Osteocyte (in vitro differentiated cells): ENCODE measurements at regions not wholly inside any gene's neighbourhood (a gene's known extent, or its start where the extent isn't known, plus 50 kb on each side); places are given as distances from the start of the nearest gene placed in this dataset.

Experiments used
- DNase-seq: peaks from one replicate; pipeline ENCODE4 v3.0.0; 2021; ENCODE audit warnings: mixed read lengths; ENCODE audit not compliant: unreplicated experiment; ENCODE audit errors: extremely low spot score
- H3K27ac Mint-ChIP-seq: one replicate; pipeline ENCODE4 v1.8.0; 2021; ENCODE audit warnings: mild to moderate bottlenecking, mixed read lengths; ENCODE audit not compliant: unreplicated experiment
- H3K27me3 Mint-ChIP-seq: one replicate; pipeline ENCODE4 v1.8.0; 2021; ENCODE audit warnings: mixed read lengths; ENCODE audit not compliant: unreplicated experiment
- H3K36me3 Mint-ChIP-seq: one replicate; pipeline ENCODE4 v1.8.0; 2021; ENCODE audit warnings: mixed read lengths; ENCODE audit not compliant: unreplicated experiment
- H3K4me1 Mint-ChIP-seq: one replicate; pipeline ENCODE4 v1.8.0; 2021; ENCODE audit warnings: mixed read lengths; ENCODE audit not compliant: unreplicated experiment
- H3K4me3 Mint-ChIP-seq: one replicate; pipeline ENCODE4 v1.8.0; 2021; ENCODE audit warnings: mild to moderate bottlenecking, moderate library complexity, mixed read lengths; ENCODE audit not compliant: unreplicated experiment
- H3K9me3 Mint-ChIP-seq: one replicate; pipeline ENCODE4 v1.8.0; 2021; ENCODE audit warnings: mixed read lengths; ENCODE audit not compliant: unreplicated experiment
- TF ChIP-seq, protein P1 (sequence below): fragments of 200-600 bp; sonication (generic); IDR thresholded peaks from 2 replicates; pipeline ENCODE4 v1.5.0; 2021; ENCODE audit warnings: antibody characterized with exemption, mild to moderate bottlenecking, moderate library complexity

DNA sequence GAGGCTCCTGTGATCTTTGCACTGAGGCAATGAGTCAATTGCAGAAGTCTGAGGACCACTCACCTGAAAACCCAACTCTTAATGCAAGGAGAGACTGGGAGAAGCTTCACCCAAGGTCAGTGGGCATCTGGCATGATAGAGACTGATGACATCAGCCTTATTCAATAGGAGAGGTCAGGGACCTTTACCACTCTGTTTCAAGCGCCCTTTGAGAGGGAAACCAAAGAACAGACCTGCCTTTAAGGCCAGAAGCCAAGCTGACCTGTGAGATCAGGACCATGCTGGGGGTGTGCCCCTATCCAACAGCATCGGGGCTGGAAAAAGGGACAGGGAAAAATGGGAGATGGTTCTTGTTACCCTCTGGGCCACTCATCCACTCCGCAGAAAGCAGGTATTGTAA lies 83.3 kb upstream of the FOXN3 start:
- no peak overlapping the region for H3K4me3 Mint-ChIP-seq
- peaks cover 4% of the 10 kb centered on the region for H3K36me3 Mint-ChIP-seq
- H3K27me3 Mint-ChIP-seq, result no peaks in the 10 kb centered on the region
- DNase-seq, result no peak
- TF ChIP-seq, protein P1, sequence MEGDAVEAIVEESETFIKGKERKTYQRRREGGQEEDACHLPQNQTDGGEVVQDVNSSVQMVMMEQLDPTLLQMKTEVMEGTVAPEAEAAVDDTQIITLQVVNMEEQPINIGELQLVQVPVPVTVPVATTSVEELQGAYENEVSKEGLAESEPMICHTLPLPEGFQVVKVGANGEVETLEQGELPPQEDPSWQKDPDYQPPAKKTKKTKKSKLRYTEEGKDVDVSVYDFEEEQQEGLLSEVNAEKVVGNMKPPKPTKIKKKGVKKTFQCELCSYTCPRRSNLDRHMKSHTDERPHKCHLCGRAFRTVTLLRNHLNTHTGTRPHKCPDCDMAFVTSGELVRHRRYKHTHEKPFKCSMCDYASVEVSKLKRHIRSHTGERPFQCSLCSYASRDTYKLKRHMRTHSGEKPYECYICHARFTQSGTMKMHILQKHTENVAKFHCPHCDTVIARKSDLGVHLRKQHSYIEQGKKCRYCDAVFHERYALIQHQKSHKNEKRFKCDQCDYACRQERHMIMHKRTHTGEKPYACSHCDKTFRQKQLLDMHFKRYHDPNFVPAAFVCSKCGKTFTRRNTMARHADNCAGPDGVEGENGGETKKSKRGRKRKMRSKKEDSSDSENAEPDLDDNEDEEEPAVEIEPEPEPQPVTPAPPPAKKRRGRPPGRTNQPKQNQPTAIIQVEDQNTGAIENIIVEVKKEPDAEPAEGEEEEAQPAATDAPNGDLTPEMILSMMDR, result no peak
- H3K27ac Mint-ChIP-seq, result no peak overlapping the region
- peaks cover 22% of the 10 kb centered on the region for H3K4me1 Mint-ChIP-seq
- no peaks in the 10 kb centered on the region for H3K9me3 Mint-ChIP-seq

DNA sequence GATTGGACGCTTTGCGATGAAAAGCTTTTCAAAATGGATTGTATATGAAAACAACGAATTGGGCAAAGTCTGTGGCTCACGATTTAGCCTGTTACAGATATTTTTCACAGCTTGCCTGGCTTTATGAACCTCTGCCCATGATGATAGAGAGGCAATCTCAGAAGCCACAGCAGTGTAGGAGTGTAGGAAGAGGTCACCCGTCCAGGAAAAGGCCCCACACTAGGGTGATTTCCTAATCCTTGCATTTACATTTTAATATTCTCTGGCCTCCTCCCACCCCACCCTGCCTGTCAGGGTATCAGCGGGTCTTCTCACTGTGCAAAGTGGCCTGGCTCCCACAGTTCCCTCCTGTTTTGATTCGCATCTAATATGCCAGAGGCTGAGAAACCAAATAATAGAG lies 81.8 kb upstream of the FOXN3 start:
- Mint-ChIP-seq H3K4me1 (peaks cover 11% of the 10 kb centered on the region), H3K36me3 (peaks cover 4% of the 10 kb centered on the region), H3K27ac (no peak overlapping the region), H3K27me3 (no peaks in the 10 kb centered on the region), H3K4me3 (no peak overlapping the region), H3K9me3 (no peaks in the 10 kb centered on the region)
- DNase-seq, result no peak
- TF ChIP-seq, protein P1, result no peak

DNA sequence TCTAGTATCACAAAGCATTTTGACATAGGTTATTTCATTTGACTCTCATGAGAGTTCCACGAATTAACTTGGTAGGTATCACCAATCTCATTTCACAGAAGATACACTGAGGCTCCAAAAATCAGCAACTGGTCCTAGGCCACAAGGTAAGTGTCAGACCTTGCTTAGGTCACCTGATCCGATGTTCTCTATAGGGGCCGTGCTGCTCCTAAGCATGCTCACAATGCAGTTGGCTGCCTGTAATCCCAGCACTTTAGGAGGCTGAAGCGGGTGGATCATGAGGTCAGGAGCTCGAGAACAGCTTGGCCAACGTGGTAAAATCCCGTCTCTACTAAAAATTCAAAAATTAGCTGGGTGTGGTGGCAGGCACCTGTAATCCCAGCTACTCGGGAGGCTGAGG lies 78.7 kb upstream of the FOXN3 start:
- no peaks in the 10 kb centered on the region for H3K9me3 Mint-ChIP-seq
- no peaks in the 10 kb centered on the region for H3K27me3 Mint-ChIP-seq
- H3K36me3 Mint-ChIP-seq, result peaks cover 2% of the 10 kb centered on the region
- TF ChIP-seq, protein P1, result no peak
- no peak overlapping the region for H3K27ac Mint-ChIP-seq
- no peak overlapping the region for H3K4me3 Mint-ChIP-seq
- no peak for DNase-seq
- H3K4me1 Mint-ChIP-seq, result peaks cover 24% of the 10 kb centered on the region

DNA sequence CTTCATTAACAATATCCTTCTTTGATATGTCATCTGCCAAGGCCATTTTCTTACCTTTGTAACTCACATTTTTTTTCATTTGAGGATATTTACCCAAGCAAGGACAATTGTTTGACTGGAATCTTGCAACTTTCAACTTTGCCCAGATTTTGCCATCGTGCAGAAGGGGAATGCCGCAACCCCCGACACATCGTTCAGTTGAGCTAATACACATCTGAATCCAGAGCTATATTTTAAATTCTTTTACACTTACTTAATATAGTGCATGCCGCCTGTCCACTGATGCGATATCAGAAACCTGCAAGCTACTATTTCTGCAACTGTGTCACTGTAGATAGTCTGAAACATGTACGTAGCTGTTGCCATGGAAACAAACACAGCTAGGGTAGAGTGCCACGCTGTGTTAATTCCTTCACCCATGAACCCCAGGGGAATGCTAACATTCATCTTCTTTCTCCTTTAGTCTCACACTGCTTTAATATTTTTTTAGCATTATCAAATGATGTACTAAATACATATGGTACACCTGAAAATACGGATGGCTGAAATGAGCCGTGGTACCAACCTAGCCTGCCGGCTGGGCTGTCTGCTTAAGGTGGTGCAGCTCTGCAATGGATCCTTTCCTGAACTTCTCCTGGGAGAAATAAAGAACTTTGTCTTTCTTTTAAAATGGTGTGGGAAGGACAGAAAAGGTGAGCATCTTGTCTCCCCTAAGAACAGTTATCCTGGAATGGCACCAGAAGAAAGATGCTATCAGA lies 77.0 kb upstream of the FOXN3 start:
- Mint-ChIP-seq H3K4me1 (peaks cover 36% of the 10 kb centered on the region), H3K27me3 (no peaks in the 10 kb centered on the region), H3K9me3 (no peaks in the 10 kb centered on the region), H3K27ac (no peak overlapping the region), H3K4me3 (no peak overlapping the region), H3K36me3 (no peaks in the 10 kb centered on the region)
- no peak for DNase-seq
- TF ChIP-seq, protein P1, result no peak

DNA sequence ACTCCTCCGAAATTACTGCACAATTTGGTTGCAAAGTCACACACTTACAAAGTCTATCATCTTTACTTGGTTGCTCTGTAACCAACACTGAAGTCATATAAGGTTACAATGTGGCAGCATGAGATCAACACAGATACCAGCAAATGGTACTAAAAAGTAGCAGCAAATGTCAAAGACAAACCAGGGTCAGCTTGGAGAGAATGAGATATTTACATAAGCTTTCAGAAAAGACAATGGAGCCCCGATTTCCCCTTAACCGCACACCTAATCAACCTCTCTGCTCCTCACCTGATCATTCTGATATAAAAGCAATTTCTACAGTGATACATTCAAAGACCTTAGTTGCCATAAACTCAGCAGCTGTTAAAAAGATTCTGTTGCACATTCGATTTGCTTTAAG lies 76.4 kb upstream of the FOXN3 start:
- peaks cover 38% of the 10 kb centered on the region for H3K4me1 Mint-ChIP-seq
- peaks cover 2% of the 10 kb centered on the region for H3K36me3 Mint-ChIP-seq
- TF ChIP-seq, protein P1, result no peak
- H3K27me3 Mint-ChIP-seq, result no peaks in the 10 kb centered on the region
- DNase-seq, result no peak
- no peaks in the 10 kb centered on the region for H3K9me3 Mint-ChIP-seq
- H3K27ac Mint-ChIP-seq, result no peak overlapping the region
- H3K4me3 Mint-ChIP-seq, result no peak overlapping the region
